ENCODE measurements at regions not wholly inside any gene's neighbourhood (a gene's known extent, or its start where the extent isn't known, plus 50 kb on each side); places are given as distances from the start of the nearest gene placed in this dataset.

- TF ChIP-seq POLR2A (IDR thresholded peaks at IDR 0.05) (no peak), CTCF (IDR thresholded peaks at IDR 0.05) (no peak), EP300 (IDR thresholded peaks at IDR 0.05) (no peak)
Measured at GRCh38 chr20:39210341-39211036, 248.3 kb downstream of the DHX35 start.

Data from tibial nerve (tissue), 4 donors.